HCT116 (cell line): ENCODE measurements at regions not wholly inside any gene's neighbourhood (a gene's known extent, or its start where the extent isn't known, plus 50 kb on each side); places are given as distances from the start of the nearest gene placed in this dataset.

Experiments
- ATAC-seq: fragments of 200-7000 bp; cut with Tn5 transposase; 2 replicates; pipeline ENCODE4 v1.9.1; 2020; ENCODE audit warnings: mild to moderate bottlenecking, moderate library complexity
- BruUV-seq: library from RNA; stranded (reverse); fragments of 400-500 nt; replicated peaks from 2 replicates; lab custom pipeline; 2021; lab: Mats Ljungman, UMichigan
- CTCF ChIA-PET: fragments of 300-600 bp; sonication (Branson Sonifier 250); formaldehyde crosslinking; loops from one replicate; lab custom pipeline; 2021; ENCODE audit warnings: antibody characterized with exemption; lab: Charles Lee
- POLR2A ChIA-PET: fragments of 300-600, 350-600 bp; sonication (Branson Sonifier 250); formaldehyde crosslinking; loops from one replicate; lab custom pipeline; 2021; ENCODE audit warnings: antibody characterized with exemption; lab: Charles Lee
- RAD21 ChIA-PET, 2 experiments: fragments of 300-600 bp; sonication (Branson Sonifier 250); formaldehyde crosslinking; loops; one replicate each; lab custom pipeline; 2023; ENCODE audit warnings: low total read pairs in 2 of 2; ENCODE audit not compliant: uncharacterized antibody in 2 of 2, unreplicated experiment in 2 of 2, low non-redundant PET in 1 of 2; lab: Charles Lee
- DNase-seq: peaks from one replicate; pipeline ENCODE4 v3.0.0-alpha.2; 2010; ENCODE audit warnings: low read depth, low spot score
- H2AFZ ChIP-seq: fragments of 200-600 bp; shearing (Covaris generic), sonication (generic); 2 replicates; pipeline ENCODE4 v1.6.1; 2017; ENCODE audit warnings: low read depth, mixed run types, mixed read lengths, antibody characterized with exemption, low read length; ENCODE audit not compliant: poor library complexity, severe bottlenecking
- H3K27ac ChIP-seq: 2 replicates; pipeline ENCODE4 v1.5.1; 2012; ENCODE audit warnings: low read depth, low read length
- H3K27me3 ChIP-seq: fragments of 200-600 bp; sonication (generic); 2 replicates; pipeline ENCODE4 v1.6.1; 2016; ENCODE audit warnings: mixed run types, low read length, mixed read lengths; ENCODE audit not compliant: insufficient read depth
- H3K36me3 ChIP-seq, 2 experiments: fragments of 200-500 bp in 1 of 2; fragments of 200-600 bp in 1 of 2; sonication (Bioruptor generic) in 1 of 2; sonication (generic) in 1 of 2; 2 replicates each; pipeline versions ENCODE4 v1.5.1 to v1.6.1; 2014 to 2016; ENCODE audit warnings: low read length in 2 of 2, inconsistent platforms in 1 of 2, mixed read lengths in 1 of 2, mixed run types in 1 of 2; ENCODE audit not compliant: insufficient read depth in 2 of 2, control insufficient read depth in 1 of 2
- H3K4me1 ChIP-seq, 2 experiments: fragments of 200-600 bp in 1 of 2; sonication (generic) in 1 of 2; 2 replicates each; pipeline versions ENCODE4 v1.5.1 to v1.6.1; 2012 to 2017; ENCODE audit warnings: low read length in 2 of 2, inconsistent platforms in 1 of 2, mild to moderate bottlenecking in 1 of 2, mixed read lengths in 1 of 2, mixed run types in 1 of 2, moderate library complexity in 1 of 2; ENCODE audit not compliant: insufficient read depth in 2 of 2, control insufficient read depth in 1 of 2
- H3K4me2 ChIP-seq: fragments of 200-600 bp; sonication (generic); 2 replicates; pipeline ENCODE4 v1.6.1; 2017; ENCODE audit warnings: mixed run types, low read length, mixed read lengths
- H3K4me3 ChIP-seq, 2 experiments: fragments of 200-600 bp in 1 of 2; sonication (generic) in 1 of 2; replicated peaks in 1 of 2; 2 replicates each; pipeline ENCODE4 v1.5.1; 2011 to 2016; ENCODE audit warnings: low read length in 2 of 2, control low read depth in 1 of 2, low read depth in 1 of 2, mild to moderate bottlenecking in 1 of 2, mixed read lengths in 1 of 2, mixed run types in 1 of 2
- H3K79me2 ChIP-seq: fragments of 200-600 bp; sonication (generic); 2 replicates; pipeline ENCODE4 v1.6.1; 2017; ENCODE audit warnings: mild to moderate bottlenecking, mixed run types, low read length, moderate library complexity, mixed read lengths; ENCODE audit not compliant: insufficient read depth
- H3K9ac ChIP-seq: fragments of 200-600 bp; sonication (generic); 2 replicates; pipeline ENCODE4 v1.6.1; 2016; ENCODE audit warnings: low read length, mixed read lengths
- H3K9me2 ChIP-seq: fragments of 200-600 bp; sonication (generic), shearing (Covaris generic); 2 replicates; pipeline ENCODE4 v1.6.1; 2017; ENCODE audit warnings: mixed run types, mild to moderate bottlenecking, moderate library complexity; ENCODE audit not compliant: insufficient read depth
- H3K9me3 ChIP-seq, 2 experiments: fragments of 200-500 bp in 1 of 2; fragments of 200-600 bp in 1 of 2; sonication (Bioruptor generic) in 1 of 2; sonication (generic) in 1 of 2; 2 replicates each; pipeline ENCODE4 v1.6.1; 2014 to 2017; ENCODE audit warnings: low read length in 2 of 2, mixed read lengths in 2 of 2, inconsistent platforms in 1 of 2, low read depth in 1 of 2, mild to moderate bottlenecking in 1 of 2, mixed run types in 1 of 2, moderate library complexity in 1 of 2; ENCODE audit not compliant: control insufficient read depth in 1 of 2, insufficient read depth in 1 of 2
- H4K20me1 ChIP-seq: fragments of 200-600 bp; sonication (generic), shearing (Covaris generic); 2 replicates; pipeline ENCODE4 v1.6.1; 2017; ENCODE audit warnings: mixed run types, mild to moderate bottlenecking, moderate library complexity; ENCODE audit not compliant: insufficient read depth
- CBX3 ChIP-seq: IDR thresholded peaks from 2 replicates; pipeline ENCODE4 v1.6.1; 2012; ENCODE audit warnings: low read depth
- CTCF ChIP-seq, 3 experiments: fragments of 200-600 bp in 1 of 3; sonication (generic) in 1 of 3; IDR thresholded peaks in 2 of 3; conservative IDR thresholded peaks in 1 of 3; 2 replicates each; pipeline ENCODE4 v1.5.1; 2012 to 2017; ENCODE audit warnings: low read depth in 2 of 3, low read length in 2 of 3, antibody characterized with exemption in 1 of 3, borderline replicate concordance in 1 of 3, control low read depth in 1 of 3, mild to moderate bottlenecking in 1 of 3, mixed read lengths in 1 of 3, mixed run types in 1 of 3, moderate library complexity in 1 of 3; ENCODE audit not compliant: insufficient read depth in 1 of 3
- ELF1 ChIP-seq: IDR thresholded peaks from 2 replicates; pipeline ENCODE4 v1.6.1; 2012; ENCODE audit warnings: low read depth, borderline replicate concordance
- EZH2 ChIP-seq: fragments of 200-600 bp; sonication (generic); IDR thresholded peaks from 2 replicates; pipeline ENCODE4 v1.6.1; 2017; ENCODE audit warnings: antibody characterized with exemption, mixed run types
- EZH2phosphoT487 ChIP-seq: fragments of 200-600 bp; IDR thresholded peaks from 2 replicates; pipeline ENCODE4 v1.6.1; 2018; ENCODE audit warnings: antibody characterized with exemption, borderline replicate concordance
- JUND ChIP-seq: IDR thresholded peaks from 2 replicates; pipeline ENCODE4 v1.6.1; 2012
- MAX ChIP-seq: IDR thresholded peaks from 2 replicates; pipeline ENCODE4 v1.6.1; 2012
- POLR2A ChIP-seq: IDR thresholded peaks from 2 replicates; pipeline ENCODE4 v1.7.0; 2011; ENCODE audit warnings: borderline replicate concordance; ENCODE audit not compliant: insufficient read depth, insufficient read length; ENCODE audit errors: extremely low read depth
- POLR2AphosphoS5 ChIP-seq: IDR thresholded peaks from 2 replicates; pipeline ENCODE4 v1.6.1; 2011; ENCODE audit warnings: mild to moderate bottlenecking, low read depth, low read length, moderate library complexity
- SIN3A ChIP-seq: IDR thresholded peaks from 2 replicates; pipeline ENCODE4 v1.6.1; 2012; ENCODE audit warnings: low read depth
- SP1 ChIP-seq: IDR thresholded peaks from 2 replicates; pipeline ENCODE4 v1.6.1; 2012; ENCODE audit warnings: low read depth
- SRF ChIP-seq: IDR thresholded peaks from 2 replicates; pipeline ENCODE4 v1.6.1; 2012; ENCODE audit warnings: low read depth
- TCF7L2 ChIP-seq: IDR thresholded peaks from 2 replicates; pipeline ENCODE4 v1.7.0; 2011; ENCODE audit warnings: borderline replicate concordance, inconsistent platforms; ENCODE audit not compliant: insufficient read depth, insufficient read length; ENCODE audit errors: extremely low read depth
- ZFX ChIP-seq: fragments of 450-650 bp; IDR thresholded peaks from 2 replicates; pipeline ENCODE4 v1.6.1; 2017
- intact Hi-C: fragments of 100-400 bp; cut with micrococcal nuclease; formaldehyde crosslinking; loops from 2 replicates; pipeline ENCODE4 v1.10.0; 2022

DNA sequence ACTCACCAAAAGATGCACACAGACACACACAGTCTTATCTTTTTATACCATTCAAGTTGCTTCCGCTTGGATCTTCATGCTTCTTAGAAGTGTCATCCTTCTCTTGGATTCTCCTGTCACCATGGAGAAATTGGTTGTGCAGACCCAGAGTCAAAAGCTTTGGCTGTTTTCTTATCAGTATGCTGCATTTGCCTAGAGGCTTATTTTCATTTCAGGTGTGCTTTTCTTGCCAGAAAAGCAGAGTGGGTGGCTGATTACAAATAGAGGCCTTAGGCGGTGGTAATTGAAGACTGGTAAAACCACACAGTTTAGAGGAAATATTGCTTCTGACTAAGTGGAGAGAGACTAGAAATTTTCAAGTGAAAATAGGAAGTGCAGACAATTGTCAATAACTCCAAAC lies 70.2 kb upstream of the TLE4 start:
- Histone ChIP-seq H4K20me1 (no peaks in the 10 kb centered on the region), H3K27me3 (no peaks in the 10 kb centered on the region), H3K4me3 (no peak overlapping the region), H3K9ac (no peak overlapping the region), H3K9me2 (no peaks in the 10 kb centered on the region), H3K79me2 (no peaks in the 10 kb centered on the region), H3K9me3 (peaks cover 0 to 6% of the 10 kb centered on the region in 2 experiments; a peak in 1 of 4 replicates), H3K36me3 (no peaks in the 10 kb centered on the region), H3K4me1 (no peaks in the 10 kb centered on the region), H3K27ac (no peak overlapping the region), H2AFZ (no peak overlapping the region), H3K4me2 (no peak overlapping the region)
- DNase-seq (no peak), ATAC-seq (no peak)
- ChIA-PET POLR2A (no interaction called here), RAD21 (no interaction called here), CTCF (no interaction called here)
- intact Hi-C loops = no loop called here
- no peak for TF ChIP-seq ZFX
- TF ChIP-seq MAX = no peak
- TF ChIP-seq ELF1 = no peak
- TF ChIP-seq SRF = no peak
- TF ChIP-seq POLR2AphosphoS5 = no peak
- no peak for TF ChIP-seq POLR2A
- no peak for TF ChIP-seq JUND
- TF ChIP-seq EZH2 = no peak
- TF ChIP-seq CBX3 = no peak
- TF ChIP-seq SIN3A = no peak
- no peak for TF ChIP-seq EZH2phosphoT487
- TF ChIP-seq SP1 = no peak
- TF ChIP-seq CTCF (IDR thresholded peaks at IDR 0.05 in 2 of 3, conservative IDR thresholded peaks at IDR 0.05 in 1 of 3; ENCODE audit: borderline replicate concordance in 1 of 3, insufficient read depth in 1 of 3, low read depth in 2 of 3, low read length in 2 of 3) = no peak
- no peak for TF ChIP-seq TCF7L2
- no TSS peak for BruUV-seq
